ENCODE measurements at regions not wholly inside any gene's neighbourhood (a gene's known extent, or its start where the extent isn't known, plus 50 kb on each side); places are given as distances from the start of the nearest gene placed in this dataset.

DNA sequence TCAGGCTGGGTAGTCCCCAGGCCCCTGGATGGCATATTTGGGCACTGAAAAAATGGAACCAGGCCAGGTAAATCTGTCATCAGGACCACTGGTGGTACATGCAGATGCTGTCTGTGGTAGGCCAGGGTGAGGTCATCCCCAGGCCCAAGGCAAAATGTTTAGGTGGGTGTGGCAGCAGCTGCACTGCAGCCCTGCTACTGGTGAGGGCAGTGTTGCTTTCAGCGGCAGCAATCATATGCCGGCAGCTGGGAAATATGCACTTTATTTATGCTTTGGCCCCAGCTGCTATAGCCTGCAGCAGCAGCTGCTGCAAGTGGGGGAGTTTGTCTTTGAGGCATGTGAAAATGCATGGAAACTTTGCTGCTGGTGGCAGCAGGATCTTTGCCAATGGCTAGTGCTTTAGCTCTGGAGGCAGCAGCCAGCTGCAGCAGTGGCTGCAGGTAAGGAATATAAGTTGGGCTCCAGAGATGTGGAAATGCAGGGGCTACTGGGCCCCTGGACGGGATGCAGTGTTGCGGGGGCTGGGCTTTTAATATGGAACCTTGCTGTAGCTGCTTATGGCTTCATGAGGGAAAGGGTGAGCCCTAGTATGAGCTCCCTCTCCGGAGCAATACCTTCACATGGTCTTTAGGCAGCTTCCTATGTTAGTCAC, 365.7 kb upstream of the CADM1 start:
- no peaks in the 10 kb centered on the region for H3K36me3 Mint-ChIP-seq (ENCODE audit: low read depth)
- Histone ChIP-seq H2AFZ (peak overlapping the region; percentile 83; the same call in 1 of the 2 replicates), H3F3A (replicated peaks; ENCODE audit: low read depth) (no peaks in the 10 kb centered on the region), H3K27ac (ENCODE audit: low read depth) (no peak overlapping the region), H3K9me2 (ENCODE audit: insufficient read depth) (no peaks in the 10 kb centered on the region), H3K4me3 (no peak overlapping the region), H4K20me1 (replicated peaks; ENCODE audit: insufficient read depth) (no peaks in the 10 kb centered on the region; the same call in 1 of the 2 replicates), H3K79me2 (replicated peaks; ENCODE audit: insufficient read depth) (no peaks in the 10 kb centered on the region), H3K36me3 (ENCODE audit: insufficient read depth) (no peaks in the 10 kb centered on the region), H3K4me2 (no peak overlapping the region), H3K27me3 (ENCODE audit: insufficient read depth) (no peaks in the 10 kb centered on the region), H3K4me1 (ENCODE audit: insufficient read depth) (0 out of 2 replicates have a peak, but pooled peaks cover 4% of the 10 kb centered on the region)
- TF ChIP-seq, protein P1, sequence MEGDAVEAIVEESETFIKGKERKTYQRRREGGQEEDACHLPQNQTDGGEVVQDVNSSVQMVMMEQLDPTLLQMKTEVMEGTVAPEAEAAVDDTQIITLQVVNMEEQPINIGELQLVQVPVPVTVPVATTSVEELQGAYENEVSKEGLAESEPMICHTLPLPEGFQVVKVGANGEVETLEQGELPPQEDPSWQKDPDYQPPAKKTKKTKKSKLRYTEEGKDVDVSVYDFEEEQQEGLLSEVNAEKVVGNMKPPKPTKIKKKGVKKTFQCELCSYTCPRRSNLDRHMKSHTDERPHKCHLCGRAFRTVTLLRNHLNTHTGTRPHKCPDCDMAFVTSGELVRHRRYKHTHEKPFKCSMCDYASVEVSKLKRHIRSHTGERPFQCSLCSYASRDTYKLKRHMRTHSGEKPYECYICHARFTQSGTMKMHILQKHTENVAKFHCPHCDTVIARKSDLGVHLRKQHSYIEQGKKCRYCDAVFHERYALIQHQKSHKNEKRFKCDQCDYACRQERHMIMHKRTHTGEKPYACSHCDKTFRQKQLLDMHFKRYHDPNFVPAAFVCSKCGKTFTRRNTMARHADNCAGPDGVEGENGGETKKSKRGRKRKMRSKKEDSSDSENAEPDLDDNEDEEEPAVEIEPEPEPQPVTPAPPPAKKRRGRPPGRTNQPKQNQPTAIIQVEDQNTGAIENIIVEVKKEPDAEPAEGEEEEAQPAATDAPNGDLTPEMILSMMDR (conservative IDR thresholded peaks at IDR 0.05; ENCODE audit: low read depth in 2 of 2) = peak; percentile 65 to 75
- TF ChIP-seq NANOG (IDR thresholded peaks at IDR 0.05; ENCODE audit: borderline replicate concordance) = no peak
- no peak overlapping the region for H3K4me3 Mint-ChIP-seq
- H3K4me1 Mint-ChIP-seq = peaks cover 10% of the 10 kb centered on the region
- ATAC-seq (peak; percentile 100), DNase-seq (ENCODE audit: low spot score) (peak; percentile 74)
- no peaks in the 10 kb centered on the region for H3K9me3 Mint-ChIP-seq
- H3K27ac Mint-ChIP-seq = no peak overlapping the region
- H3K27me3 Mint-ChIP-seq (ENCODE audit: insufficient read depth, low read depth, poor library complexity) = peaks cover 5% of the 10 kb centered on the region

DNA sequence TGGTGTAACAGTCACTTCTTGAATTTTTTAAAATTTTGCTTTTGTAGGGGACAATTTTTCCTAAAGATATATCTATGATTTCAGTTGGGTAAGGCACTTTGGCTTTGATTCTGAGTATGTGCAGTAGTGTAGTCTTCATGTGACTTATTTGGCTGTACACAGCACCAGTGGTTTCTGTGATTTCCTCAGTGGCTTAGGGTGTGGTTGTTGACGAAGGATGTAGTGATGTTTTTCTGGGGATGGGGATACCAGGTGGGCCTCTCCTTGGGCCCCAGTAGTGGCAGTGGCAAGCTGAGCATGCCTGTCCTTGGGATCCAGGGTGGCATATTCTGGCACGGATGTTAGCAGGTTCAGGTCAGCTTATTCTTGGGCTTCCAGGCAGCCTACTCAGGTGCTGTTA, 364.9 kb upstream of the CADM1 start:
- ATAC-seq = no peak
- Mint-ChIP-seq H3K27me3 (ENCODE audit: insufficient read depth, low read depth, poor library complexity) (peaks cover 5% of the 10 kb centered on the region), H3K9me3 (no peaks in the 10 kb centered on the region), H3K27ac (no peak overlapping the region), H3K4me1 (peaks cover 10% of the 10 kb centered on the region), H3K36me3 (ENCODE audit: low read depth) (no peaks in the 10 kb centered on the region), H3K4me3 (no peak overlapping the region)
- Histone ChIP-seq H3K4me3 (no peak overlapping the region), H3K4me2 (no peak overlapping the region), H3K4me1 (ENCODE audit: insufficient read depth) (0 out of 2 replicates have a peak, but pooled peaks cover 4% of the 10 kb centered on the region), H3K27me3 (ENCODE audit: insufficient read depth) (no peaks in the 10 kb centered on the region), H3F3A (replicated peaks; ENCODE audit: low read depth) (no peaks in the 10 kb centered on the region), H3K79me2 (replicated peaks; ENCODE audit: insufficient read depth) (no peaks in the 10 kb centered on the region), H4K20me1 (replicated peaks; ENCODE audit: insufficient read depth) (no peaks in the 10 kb centered on the region; the same call in 1 of the 2 replicates), H3K36me3 (ENCODE audit: insufficient read depth) (no peaks in the 10 kb centered on the region), H2AFZ (no peak overlapping the region), H3K9me2 (ENCODE audit: insufficient read depth) (no peaks in the 10 kb centered on the region), H3K27ac (ENCODE audit: low read depth) (no peak overlapping the region)
- TF ChIP-seq EZH2 (IDR thresholded peaks at IDR 0.05; ENCODE audit: low read depth, unreplicated experiment) (no peak), NANOG (IDR thresholded peaks at IDR 0.05; ENCODE audit: borderline replicate concordance) (no peak), ZNF114 (CRISPR knock-in tag; IDR thresholded peaks at IDR 0.05) (no peak), STAT1 (IDR thresholded peaks at IDR 0.05; ENCODE audit: unreplicated experiment) (no peak), JUNB (IDR thresholded peaks at IDR 0.05; ENCODE audit: unreplicated experiment) (no peak), POLR2AphosphoS5 (IDR thresholded peaks at IDR 0.05; ENCODE audit: low read depth) (no peak)
- TF ChIP-seq, protein P1 (conservative IDR thresholded peaks at IDR 0.05; ENCODE audit: low read depth in 2 of 2) = no peak
- TF ChIP-seq, protein P2, sequence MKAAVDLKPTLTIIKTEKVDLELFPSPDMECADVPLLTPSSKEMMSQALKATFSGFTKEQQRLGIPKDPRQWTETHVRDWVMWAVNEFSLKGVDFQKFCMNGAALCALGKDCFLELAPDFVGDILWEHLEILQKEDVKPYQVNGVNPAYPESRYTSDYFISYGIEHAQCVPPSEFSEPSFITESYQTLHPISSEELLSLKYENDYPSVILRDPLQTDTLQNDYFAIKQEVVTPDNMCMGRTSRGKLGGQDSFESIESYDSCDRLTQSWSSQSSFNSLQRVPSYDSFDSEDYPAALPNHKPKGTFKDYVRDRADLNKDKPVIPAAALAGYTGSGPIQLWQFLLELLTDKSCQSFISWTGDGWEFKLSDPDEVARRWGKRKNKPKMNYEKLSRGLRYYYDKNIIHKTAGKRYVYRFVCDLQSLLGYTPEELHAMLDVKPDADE (IDR thresholded peaks at IDR 0.05) = no peak
- TF ChIP-seq, protein P3, sequence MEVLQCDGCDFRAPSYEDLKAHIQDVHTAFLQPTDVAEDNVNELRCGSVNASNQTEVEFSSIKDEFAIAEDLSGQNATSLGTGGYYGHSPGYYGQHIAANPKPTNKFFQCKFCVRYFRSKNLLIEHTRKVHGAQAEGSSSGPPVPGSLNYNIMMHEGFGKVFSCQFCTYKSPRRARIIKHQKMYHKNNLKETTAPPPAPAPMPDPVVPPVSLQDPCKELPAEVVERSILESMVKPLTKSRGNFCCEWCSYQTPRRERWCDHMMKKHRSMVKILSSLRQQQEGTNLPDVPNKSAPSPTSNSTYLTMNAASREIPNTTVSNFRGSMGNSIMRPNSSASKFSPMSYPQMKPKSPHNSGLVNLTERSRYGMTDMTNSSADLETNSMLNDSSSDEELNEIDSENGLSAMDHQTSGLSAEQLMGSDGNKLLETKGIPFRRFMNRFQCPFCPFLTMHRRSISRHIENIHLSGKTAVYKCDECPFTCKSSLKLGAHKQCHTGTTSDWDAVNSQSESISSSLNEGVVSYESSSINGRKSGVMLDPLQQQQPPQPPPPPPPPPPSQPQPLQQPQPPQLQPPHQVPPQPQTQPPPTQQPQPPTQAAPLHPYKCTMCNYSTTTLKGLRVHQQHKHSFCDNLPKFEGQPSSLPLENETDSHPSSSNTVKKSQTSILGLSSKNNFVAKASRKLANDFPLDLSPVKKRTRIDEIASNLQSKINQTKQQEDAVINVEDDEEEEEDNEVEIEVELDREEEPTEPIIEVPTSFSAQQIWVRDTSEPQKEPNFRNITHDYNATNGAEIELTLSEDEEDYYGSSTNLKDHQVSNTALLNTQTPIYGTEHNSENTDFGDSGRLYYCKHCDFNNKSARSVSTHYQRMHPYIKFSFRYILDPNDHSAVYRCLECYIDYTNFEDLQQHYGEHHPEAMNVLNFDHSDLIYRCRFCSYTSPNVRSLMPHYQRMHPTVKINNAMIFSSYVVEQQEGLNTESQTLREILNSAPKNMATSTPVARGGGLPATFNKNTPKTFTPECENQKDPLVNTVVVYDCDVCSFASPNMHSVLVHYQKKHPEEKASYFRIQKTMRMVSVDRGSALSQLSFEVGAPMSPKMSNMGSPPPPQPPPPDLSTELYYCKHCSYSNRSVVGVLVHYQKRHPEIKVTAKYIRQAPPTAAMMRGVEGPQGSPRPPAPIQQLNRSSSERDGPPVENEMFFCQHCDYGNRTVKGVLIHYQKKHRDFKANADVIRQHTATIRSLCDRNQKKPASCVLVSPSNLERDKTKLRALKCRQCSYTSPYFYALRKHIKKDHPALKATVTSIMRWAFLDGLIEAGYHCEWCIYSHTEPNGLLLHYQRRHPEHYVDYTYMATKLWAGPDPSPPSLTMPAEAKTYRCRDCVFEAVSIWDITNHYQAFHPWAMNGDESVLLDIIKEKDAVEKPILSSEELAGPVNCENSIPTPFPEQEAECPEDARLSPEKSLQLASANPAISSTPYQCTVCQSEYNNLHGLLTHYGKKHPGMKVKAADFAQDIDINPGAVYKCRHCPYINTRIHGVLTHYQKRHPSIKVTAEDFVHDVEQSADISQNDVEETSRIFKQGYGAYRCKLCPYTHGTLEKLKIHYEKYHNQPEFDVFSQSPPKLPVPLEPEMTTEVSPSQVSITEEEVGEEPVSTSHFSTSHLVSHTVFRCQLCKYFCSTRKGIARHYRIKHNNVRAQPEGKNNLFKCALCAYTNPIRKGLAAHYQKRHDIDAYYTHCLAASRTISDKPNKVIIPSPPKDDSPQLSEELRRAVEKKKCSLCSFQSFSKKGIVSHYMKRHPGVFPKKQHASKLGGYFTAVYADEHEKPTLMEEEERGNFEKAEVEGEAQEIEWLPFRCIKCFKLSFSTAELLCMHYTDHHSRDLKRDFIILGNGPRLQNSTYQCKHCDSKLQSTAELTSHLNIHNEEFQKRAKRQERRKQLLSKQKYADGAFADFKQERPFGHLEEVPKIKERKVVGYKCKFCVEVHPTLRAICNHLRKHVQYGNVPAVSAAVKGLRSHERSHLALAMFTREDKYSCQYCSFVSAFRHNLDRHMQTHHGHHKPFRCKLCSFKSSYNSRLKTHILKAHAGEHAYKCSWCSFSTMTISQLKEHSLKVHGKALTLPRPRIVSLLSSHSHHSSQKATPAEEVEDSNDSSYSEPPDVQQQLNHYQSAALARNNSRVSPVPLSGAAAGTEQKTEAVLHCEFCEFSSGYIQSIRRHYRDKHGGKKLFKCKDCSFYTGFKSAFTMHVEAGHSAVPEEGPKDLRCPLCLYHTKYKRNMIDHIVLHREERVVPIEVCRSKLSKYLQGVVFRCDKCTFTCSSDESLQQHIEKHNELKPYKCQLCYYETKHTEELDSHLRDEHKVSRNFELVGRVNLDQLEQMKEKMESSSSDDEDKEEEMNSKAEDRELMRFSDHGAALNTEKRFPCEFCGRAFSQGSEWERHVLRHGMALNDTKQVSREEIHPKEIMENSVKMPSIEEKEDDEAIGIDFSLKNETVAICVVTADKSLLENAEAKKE (CRISPR knock-in tag; IDR thresholded peaks at IDR 0.05) = no peak
- DNase-seq (ENCODE audit: low spot score) = no peak
